HG02981 (cell line): ENCODE measurements at regions not wholly inside any gene's neighbourhood (a gene's known extent, or its start where the extent isn't known, plus 50 kb on each side); places are given as distances from the start of the nearest gene placed in this dataset.
"Not testable (repeated sequence)": the region's sequence is repeated elsewhere in the genome, so short reads cannot be mapped to it uniquely, and the experiment has no call there.

ENCODE experiments used
- ATAC-seq: cut with Tn5 transposase; IDR thresholded peaks from one replicate; pipeline ENCODE4 v1.9.1; 2021; ENCODE audit warnings: mild to moderate bottlenecking, moderate library complexity; ENCODE audit not compliant: unreplicated experiment

- ATAC-seq: no peak
Observed at GRCh38 chr10:57605948-57606485, 661.7 kb downstream of the IPMK start.

GRCh38 chr10:57599440-57599839 is 668.3 kb downstream of the IPMK start:
- no peak for ATAC-seq

- no peak for ATAC-seq
Observed at GRCh38 chr10:57593983-57594573, 673.6 kb downstream of the IPMK start.

- ATAC-seq: no peak
Observed at GRCh38 chr10:57579926-57580325, 687.8 kb downstream of the IPMK start.

GRCh38 chr10:57562211-57562610 is 705.5 kb downstream of the IPMK start:
- ATAC-seq: no peak

GRCh38 chr10:57551774-57552173 is 715.9 kb downstream of the IPMK start:
- ATAC-seq: not testable (repeated sequence)

- ATAC-seq: no peak
Observed at GRCh38 chr10:57535306-57535705, 732.4 kb downstream of the IPMK start.

- no peak for ATAC-seq
Observed at GRCh38 chr10:57513637-57514036, 754.1 kb downstream of the IPMK start.

- no peak for ATAC-seq
Observed at GRCh38 chr10:57507788-57508187, 759.9 kb downstream of the IPMK start.

- ATAC-seq: no peak
Observed at GRCh38 chr10:57506414-57507094, 761.1 kb downstream of the IPMK start.

GRCh38 chr10:57494486-57494885 is 773.2 kb downstream of the IPMK start:
- no peak for ATAC-seq

- no peak for ATAC-seq
Observed at GRCh38 chr10:57482259-57482658, 785.4 kb downstream of the IPMK start.

- ATAC-seq: no peak
Observed at GRCh38 chr10:57472823-57473619, 794.7 kb downstream of the IPMK start.

- no peak for ATAC-seq
Observed at GRCh38 chr10:57468894-57469432, 798.7 kb downstream of the IPMK start.

GRCh38 chr10:57465155-57465554 is 802.5 kb downstream of the IPMK start:
- no peak for ATAC-seq

- ATAC-seq: no peak
Observed at GRCh38 chr10:57460540-57460939, 807.2 kb downstream of the IPMK start.

GRCh38 chr10:57457972-57458512 is 809.7 kb downstream of the IPMK start:
- no peak for ATAC-seq

GRCh38 chr10:57430376-57430775 is 837.3 kb downstream of the IPMK start:
- no peak for ATAC-seq

GRCh38 chr10:57420881-57421280 is 846.8 kb downstream of the IPMK start:
- no peak for ATAC-seq

GRCh38 chr10:57418476-57418875 is 849.2 kb downstream of the IPMK start:
- no peak for ATAC-seq

GRCh38 chr10:57395923-57396322 is 871.8 kb downstream of the IPMK start:
- ATAC-seq: no peak
